Activated T-helper 1 cell treated with anti-CD3 and anti-CD28 coated beads, Interleukin-12 subunit alpha, Interleukin-12 subunit beta, Interleukin-2, Interleukin-4 antibody, amounts not matched to agents 30 ng/mL and 10 ng/mL and 1 ng/mL, durations not matched to agents 14 hours and 24 hours and 36 hours (primary cell): ENCODE measurements at regions not wholly inside any gene's neighbourhood (a gene's known extent, or its start where the extent isn't known, plus 50 kb on each side); places are given as distances from the start of the nearest gene placed in this dataset.
"Not testable (repeated sequence)": the region's sequence is repeated elsewhere in the genome, so short reads cannot be mapped to it uniquely, and the experiment has no call there.

Experiments used
- DNase-seq: peaks from one replicate; pipeline ENCODE4 v3.0.0; 2021; ENCODE audit warnings: low spot score
- H3K27ac Mint-ChIP-seq: one replicate; pipeline ENCODE4 v1.8.0; 2021; ENCODE audit warnings: mild to moderate bottlenecking, mixed read lengths
- H3K27me3 Mint-ChIP-seq: one replicate; pipeline ENCODE4 v1.8.0; 2022; ENCODE audit warnings: mild to moderate bottlenecking, moderate library complexity, mixed read lengths; ENCODE audit not compliant: insufficient read depth
- H3K36me3 Mint-ChIP-seq: one replicate; pipeline ENCODE4 v1.8.0; 2021; ENCODE audit warnings: low read depth, mixed read lengths
- H3K4me1 Mint-ChIP-seq: one replicate; pipeline ENCODE4 v1.8.0; 2021; ENCODE audit warnings: low read depth, mixed read lengths
- H3K4me3 Mint-ChIP-seq: one replicate; pipeline ENCODE4 v1.8.0; 2021; ENCODE audit warnings: mild to moderate bottlenecking, moderate library complexity, mixed read lengths
- H3K9me3 Mint-ChIP-seq: one replicate; pipeline ENCODE4 v1.8.0; 2021; ENCODE audit warnings: mixed read lengths
- intact Hi-C: fragments of 100-400 bp; cut with micrococcal nuclease; formaldehyde crosslinking; loops from one replicate; pipeline ENCODE4 v1.15.1; 2024

DNA sequence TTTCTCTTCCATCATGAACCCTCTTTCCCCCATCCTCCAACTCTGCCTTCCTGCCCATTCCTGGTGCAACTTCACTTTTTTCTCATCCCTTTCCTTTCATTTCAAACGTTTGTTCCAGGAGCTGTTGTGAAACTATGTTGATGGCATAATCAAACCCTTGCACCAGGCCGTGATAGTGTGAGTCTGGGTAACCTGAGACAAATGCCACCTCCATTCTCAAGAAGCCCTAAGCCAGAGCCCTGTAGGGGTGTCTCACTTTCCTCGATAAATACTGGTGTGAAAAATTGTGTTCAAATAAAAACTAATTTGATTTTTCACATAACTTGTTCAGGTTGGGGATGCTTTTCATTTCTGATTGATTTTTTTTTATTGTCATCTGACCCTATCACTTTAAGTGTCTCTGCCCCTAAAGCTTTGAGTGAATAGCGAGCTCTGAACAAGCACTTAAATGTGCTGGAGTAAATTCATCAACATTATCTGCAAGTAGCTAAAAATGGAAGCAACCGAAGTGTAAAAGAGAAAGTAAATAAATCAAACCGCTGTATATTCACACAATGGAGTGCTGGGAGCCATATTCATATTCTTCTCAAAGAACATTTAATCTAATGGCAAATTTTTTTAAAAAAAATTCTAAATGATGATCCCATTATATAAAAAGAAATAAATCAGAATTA is 303.1 kb upstream of the CDYL start:
- Mint-ChIP-seq H3K36me3 (no peaks in the 10 kb centered on the region), H3K27me3 (no peaks in the 10 kb centered on the region), H3K4me3 (no peak overlapping the region), H3K4me1 (no peaks in the 10 kb centered on the region), H3K9me3 (peaks cover 19% of the 10 kb centered on the region), H3K27ac (no peak overlapping the region)
- intact Hi-C loops: no loop called here
- no peak for DNase-seq

DNA sequence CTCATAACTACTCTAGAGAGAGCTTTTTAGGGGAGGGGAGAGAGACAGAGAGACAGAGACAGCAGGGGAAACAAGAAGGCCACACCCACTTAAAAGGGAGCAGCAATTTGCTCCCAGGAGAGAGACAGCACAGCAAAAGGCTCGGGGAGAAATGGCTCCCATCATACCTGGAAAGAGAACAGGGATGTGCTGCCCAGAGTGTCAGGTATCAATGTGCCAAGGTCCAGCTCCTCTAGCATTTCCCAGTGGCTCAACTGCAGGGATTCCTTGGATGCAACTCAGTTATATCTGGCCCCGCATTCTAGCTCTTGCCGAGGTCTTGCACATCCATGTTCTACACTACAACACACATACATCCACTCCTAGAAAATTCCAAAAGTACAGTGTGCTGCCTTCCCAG is 304.0 kb upstream of the CDYL start:
- intact Hi-C loops: no loop called here
- H3K9me3 Mint-ChIP-seq: peaks cover 19% of the 10 kb centered on the region
- no peak for DNase-seq

DNA sequence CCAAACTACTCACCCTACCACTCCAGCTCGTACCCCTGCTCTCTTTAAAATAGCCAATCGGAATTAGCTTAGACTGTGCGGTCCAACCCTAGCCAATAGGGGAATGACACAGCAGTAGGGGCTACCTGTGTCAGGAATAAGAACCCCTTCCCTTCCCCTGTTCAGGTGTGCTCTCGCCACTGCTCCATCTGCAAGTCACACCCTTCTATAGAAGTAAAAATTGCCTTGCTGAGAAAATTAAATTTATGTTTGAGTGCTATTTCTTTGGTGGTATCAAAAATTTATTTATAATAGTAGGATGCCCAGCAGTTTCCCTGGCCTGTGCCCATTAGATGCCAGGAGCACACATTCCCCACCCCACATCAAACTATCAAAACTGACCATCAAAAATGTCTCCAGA is 304.7 kb upstream of the CDYL start:
- H3K4me1 Mint-ChIP-seq, H3K36me3 Mint-ChIP-seq, DNase-seq, H3K4me3 Mint-ChIP-seq, H3K27ac Mint-ChIP-seq, H3K27me3 Mint-ChIP-seq, intact Hi-C loops: not testable (repeated sequence)
- peaks cover 19% of the 10 kb centered on the region for H3K9me3 Mint-ChIP-seq

More for the DNA sequence above, 304.0 kb upstream of the CDYL start:
- no peak overlapping the region for H3K4me3 Mint-ChIP-seq
- H3K27me3 Mint-ChIP-seq: no peaks in the 10 kb centered on the region
- H3K36me3 Mint-ChIP-seq: no peaks in the 10 kb centered on the region
- H3K4me1 Mint-ChIP-seq: no peaks in the 10 kb centered on the region
- H3K27ac Mint-ChIP-seq: no peak overlapping the region

DNA sequence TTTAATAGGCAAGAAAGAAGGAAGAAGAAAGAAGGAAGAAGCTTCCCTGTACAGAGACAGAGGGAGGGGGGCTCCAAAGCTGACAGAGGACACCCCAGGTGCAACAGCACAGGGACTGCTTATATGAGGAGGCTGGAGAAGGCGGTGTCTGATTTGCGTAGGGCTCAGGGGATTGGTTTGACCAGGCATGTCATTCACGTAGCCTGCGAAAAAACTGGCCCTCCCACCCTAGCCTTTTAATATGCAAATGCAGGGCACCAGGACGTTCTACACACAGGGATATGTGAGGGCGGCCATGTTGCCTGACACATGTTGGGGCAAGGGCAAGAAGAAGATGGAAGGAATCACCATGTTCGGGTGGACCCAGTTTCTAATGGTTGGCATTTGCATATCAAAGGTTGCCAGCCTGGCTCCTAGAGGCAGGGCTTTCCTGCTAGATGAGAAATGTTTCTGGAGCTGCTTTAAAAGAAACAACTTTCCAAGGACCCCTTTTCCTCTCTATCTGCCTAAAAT is 305.4 kb upstream of the CDYL start:
- DNase-seq: no peak
- intact Hi-C loops: no loop called here
- Mint-ChIP-seq H3K4me3 (no peak overlapping the region), H3K9me3 (peaks cover 19% of the 10 kb centered on the region), H3K36me3 (no peaks in the 10 kb centered on the region), H3K4me1 (no peaks in the 10 kb centered on the region), H3K27me3 (no peaks in the 10 kb centered on the region), H3K27ac (no peak overlapping the region)

DNA sequence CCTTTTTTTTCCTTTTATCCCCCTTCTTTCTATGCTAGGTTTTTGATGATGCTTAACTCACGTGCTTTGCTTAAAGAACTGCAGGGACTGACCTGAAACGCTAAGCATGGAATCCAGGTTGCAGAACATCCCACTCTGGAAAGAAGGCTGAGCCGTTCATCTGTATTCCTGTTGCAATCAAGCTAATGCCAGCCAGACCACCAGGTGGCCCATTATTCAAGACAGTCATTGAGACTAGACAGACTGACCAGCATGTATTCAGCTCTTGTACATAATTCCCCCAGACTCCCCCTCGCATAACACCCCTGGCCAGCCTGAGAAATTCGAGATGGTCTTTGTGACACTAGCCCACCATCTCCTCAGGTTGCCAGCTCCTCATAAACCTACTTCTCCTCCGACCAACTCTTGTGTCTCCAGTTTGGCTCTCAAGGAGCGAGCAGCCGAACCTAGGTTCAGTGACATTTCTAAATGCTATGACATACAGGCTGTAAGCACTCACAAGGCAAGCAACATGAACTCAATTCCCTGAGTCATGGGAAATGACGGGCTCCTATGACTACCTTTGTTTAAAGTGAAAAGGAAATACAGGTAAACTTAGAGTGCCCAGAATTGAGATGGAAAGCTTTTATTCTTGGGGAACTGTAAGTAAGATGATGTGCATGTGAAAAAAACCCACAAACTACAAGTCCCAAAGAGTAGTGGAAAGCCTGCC is 309.3 kb upstream of the CDYL start:
- intact Hi-C loops: no loop called here
- H3K27me3 Mint-ChIP-seq: peaks cover 2% of the 10 kb centered on the region
- H3K9me3 Mint-ChIP-seq: peaks cover 15% of the 10 kb centered on the region
- H3K4me3 Mint-ChIP-seq: no peak overlapping the region
- H3K36me3 Mint-ChIP-seq: no peaks in the 10 kb centered on the region
- no peak overlapping the region for H3K27ac Mint-ChIP-seq
- no peaks in the 10 kb centered on the region for H3K4me1 Mint-ChIP-seq
- no peak for DNase-seq

DNA sequence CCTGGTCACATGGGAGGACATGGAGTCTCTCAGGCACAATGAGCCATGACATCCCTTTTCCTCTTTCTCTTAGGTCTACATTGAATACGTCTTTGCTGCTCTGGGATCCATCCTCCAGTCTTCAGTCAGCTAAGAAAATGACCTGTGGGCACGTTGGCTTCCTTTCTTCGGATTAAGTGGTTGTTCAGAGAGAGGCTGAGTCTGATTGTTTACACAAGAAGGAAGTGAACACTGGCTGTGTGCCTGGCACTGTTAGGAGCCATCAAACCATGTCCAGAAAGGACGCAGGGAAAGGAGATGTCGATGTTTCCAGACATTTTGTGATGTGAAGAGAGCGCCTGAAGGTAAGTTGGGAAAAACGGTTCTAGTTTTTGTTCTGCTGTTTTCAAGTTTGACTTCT is 309.9 kb upstream of the CDYL start:
- H3K36me3 Mint-ChIP-seq: no peaks in the 10 kb centered on the region
- H3K27me3 Mint-ChIP-seq: peaks cover 2% of the 10 kb centered on the region
- peaks cover 8% of the 10 kb centered on the region for H3K9me3 Mint-ChIP-seq
- H3K27ac Mint-ChIP-seq: no peak overlapping the region
- H3K4me3 Mint-ChIP-seq: no peak overlapping the region
- no peak for DNase-seq
- H3K4me1 Mint-ChIP-seq: no peaks in the 10 kb centered on the region
- intact Hi-C loops: no loop called here

DNA sequence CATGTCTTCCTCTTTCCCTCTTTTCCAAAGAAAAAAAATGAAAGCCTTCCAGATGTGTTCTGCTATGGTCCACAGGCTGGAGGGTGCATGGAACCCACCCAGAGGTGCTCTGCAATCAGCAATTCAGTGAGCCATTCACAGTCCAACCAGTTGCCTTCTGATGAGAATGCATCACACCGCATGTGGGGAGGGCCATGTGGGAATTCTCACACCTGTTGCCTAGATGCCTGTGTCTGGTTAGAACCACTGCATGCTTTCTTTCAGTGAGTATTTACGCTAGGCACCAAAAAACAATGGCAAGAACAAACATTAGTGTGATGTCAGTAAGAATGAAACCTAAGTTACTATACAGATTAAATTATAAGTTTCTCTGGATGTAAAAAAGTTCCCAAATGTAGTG is 311.6 kb upstream of the CDYL start:
- intact Hi-C loops: no loop called here
- no peak overlapping the region for H3K27ac Mint-ChIP-seq
- no peak overlapping the region for H3K4me3 Mint-ChIP-seq
- H3K9me3 Mint-ChIP-seq: no peaks in the 10 kb centered on the region
- H3K27me3 Mint-ChIP-seq: peaks cover 2% of the 10 kb centered on the region
- H3K36me3 Mint-ChIP-seq: no peaks in the 10 kb centered on the region
- no peaks in the 10 kb centered on the region for H3K4me1 Mint-ChIP-seq
- no peak for DNase-seq

DNA sequence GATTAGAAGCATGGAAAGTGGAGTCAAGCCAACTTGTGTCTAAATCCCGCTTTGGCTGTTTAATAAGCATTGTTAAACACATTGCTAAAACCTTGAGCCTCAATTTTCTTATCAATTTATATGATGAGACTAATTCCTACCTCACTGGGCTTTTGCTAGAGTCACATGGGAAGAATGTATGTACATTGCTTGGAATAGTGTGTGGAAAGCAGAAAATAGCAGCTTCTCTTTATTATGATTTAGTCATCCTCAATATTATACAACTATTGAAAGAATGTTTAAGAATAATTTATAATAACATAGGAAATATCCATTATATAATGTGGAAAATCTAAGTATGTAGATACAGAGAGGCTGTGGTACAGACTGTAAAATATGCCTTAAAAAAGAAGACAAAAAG is 313.0 kb upstream of the CDYL start:
- no peak for DNase-seq
- Mint-ChIP-seq H3K27ac (no peak overlapping the region), H3K9me3 (no peaks in the 10 kb centered on the region)

DNA sequence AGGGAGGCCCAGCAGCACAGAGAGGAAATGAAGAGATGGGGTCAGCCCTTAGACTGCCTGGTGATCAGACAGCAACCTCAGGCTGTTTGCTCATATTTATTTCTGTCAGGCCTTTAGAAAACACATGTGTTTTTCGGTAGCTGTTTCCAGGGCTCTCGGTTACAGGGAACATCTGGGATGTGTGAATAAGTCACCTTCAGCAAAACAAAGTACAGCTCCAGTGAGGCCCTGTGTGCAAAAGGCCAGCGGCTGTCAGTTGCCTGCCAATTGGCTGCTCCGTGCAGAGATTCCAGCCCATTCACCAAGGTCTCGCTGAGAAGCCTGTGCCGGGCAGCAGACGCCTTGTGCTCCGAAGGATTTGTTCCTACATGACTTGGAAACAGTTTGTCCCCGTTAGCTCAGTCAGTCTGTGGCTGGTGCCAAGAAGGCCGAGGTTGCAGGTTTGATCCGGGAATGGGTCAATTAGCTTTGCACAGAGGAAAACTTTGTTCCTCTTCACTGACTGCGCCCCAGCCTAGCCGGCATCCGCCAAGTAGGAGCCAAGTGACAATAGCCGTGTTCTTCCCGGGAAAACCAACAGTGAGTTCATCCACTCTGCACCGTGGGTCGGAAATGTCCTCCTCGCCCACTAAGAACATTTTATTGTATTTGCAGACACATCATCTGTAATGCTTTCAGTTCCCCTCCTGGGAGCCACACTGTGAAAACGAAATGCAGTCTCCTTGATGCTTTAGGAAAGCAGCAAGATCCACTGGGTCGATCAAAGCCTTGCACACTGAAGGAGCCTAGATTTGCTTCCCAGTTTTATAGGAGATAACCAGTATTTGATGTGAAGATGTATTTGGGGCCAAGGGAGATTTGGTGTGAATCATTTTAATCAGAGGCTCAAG is 315.4 kb upstream of the CDYL start:
- Mint-ChIP-seq H3K4me1 (no peaks in the 10 kb centered on the region), H3K27ac (no peak overlapping the region), H3K27me3 (peaks cover 2% of the 10 kb centered on the region), H3K4me3 (no peak overlapping the region), H3K9me3 (no peaks in the 10 kb centered on the region), H3K36me3 (no peaks in the 10 kb centered on the region)
- DNase-seq: no peak
- intact Hi-C loops: no loop called here

More for the DNA sequence above, 313.0 kb upstream of the CDYL start:
- intact Hi-C loops: no loop called here
- Mint-ChIP-seq H3K4me3 (no peak overlapping the region), H3K27me3 (peaks cover 2% of the 10 kb centered on the region), H3K36me3 (no peaks in the 10 kb centered on the region), H3K4me1 (no peaks in the 10 kb centered on the region)

DNA sequence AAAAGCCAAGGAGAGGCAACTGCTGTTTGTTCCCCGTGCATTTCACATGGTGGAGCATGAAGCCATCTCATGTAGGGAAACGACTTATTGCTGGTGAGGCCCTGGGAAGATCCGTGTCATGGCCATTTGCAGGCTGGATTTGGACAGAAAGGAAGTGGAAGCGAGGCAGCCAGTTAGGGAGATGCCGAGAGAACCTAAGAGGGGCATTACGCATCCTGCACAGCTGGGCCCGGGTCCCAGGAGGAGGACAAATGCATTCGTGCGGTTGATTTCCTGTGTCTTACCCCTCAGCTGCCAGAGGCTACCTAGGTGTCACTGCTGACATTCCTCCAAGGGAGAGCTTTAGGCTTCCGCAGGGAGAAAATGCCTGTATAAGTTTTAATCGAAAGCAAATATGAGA is 316.2 kb upstream of the CDYL start:
- no peaks in the 10 kb centered on the region for H3K36me3 Mint-ChIP-seq
- no peaks in the 10 kb centered on the region for H3K9me3 Mint-ChIP-seq
- intact Hi-C loops: no loop called here
- peaks cover 2% of the 10 kb centered on the region for H3K27me3 Mint-ChIP-seq
- no peak overlapping the region for H3K27ac Mint-ChIP-seq
- H3K4me1 Mint-ChIP-seq: no peaks in the 10 kb centered on the region
- no peak overlapping the region for H3K4me3 Mint-ChIP-seq
- DNase-seq: no peak

DNA sequence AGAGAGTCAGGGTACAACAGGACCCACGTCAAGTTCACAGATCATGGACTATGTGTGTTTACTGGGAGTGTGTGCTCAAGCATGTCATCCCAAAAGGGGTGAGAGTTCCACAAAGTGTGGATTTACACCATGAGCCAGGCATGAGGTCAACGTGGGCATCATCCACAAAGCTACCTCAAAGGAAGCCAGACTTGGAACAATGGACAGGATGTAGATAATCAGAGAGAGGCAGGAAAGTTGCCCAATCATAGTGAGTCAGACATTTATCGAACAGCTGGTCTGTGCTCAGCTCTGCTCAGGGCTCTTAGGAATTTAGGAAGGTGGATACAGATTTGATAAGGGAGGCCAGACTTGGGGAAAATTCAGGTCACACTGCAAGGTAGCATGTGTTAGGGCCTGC is 317.2 kb upstream of the CDYL start:
- H3K36me3 Mint-ChIP-seq: no peaks in the 10 kb centered on the region
- H3K27ac Mint-ChIP-seq: peak overlapping the region; percentile 0
- no peaks in the 10 kb centered on the region for H3K9me3 Mint-ChIP-seq
- no peak overlapping the region for H3K4me3 Mint-ChIP-seq
- H3K4me1 Mint-ChIP-seq: no peaks in the 10 kb centered on the region
- no peak for DNase-seq
- peaks cover 2% of the 10 kb centered on the region for H3K27me3 Mint-ChIP-seq
- intact Hi-C loops: no loop called here

DNA sequence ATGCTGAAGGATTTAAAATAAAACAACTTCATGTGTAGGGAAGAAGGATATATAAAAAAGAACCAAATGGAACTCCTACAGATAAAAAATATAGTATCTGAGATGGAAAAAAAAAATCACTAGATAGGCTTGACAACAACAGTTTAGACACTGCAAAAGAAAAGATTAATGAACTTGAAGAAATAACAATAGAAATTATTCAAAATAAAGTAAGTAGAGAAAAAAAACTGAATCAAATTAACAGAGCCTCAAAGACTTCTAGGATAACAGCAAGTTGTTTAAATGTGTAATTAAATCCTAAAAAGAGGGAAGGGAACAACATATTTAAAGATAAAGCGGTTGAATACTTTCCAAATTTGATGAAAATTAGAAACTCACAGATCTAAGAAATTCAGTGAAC is 316.3 kb upstream of the ECI2 start:
- no peaks in the 10 kb centered on the region for H3K27me3 Mint-ChIP-seq
- intact Hi-C loops: no loop called here
- no peaks in the 10 kb centered on the region for H3K4me1 Mint-ChIP-seq
- DNase-seq: no peak
- no peak overlapping the region for H3K4me3 Mint-ChIP-seq
- no peaks in the 10 kb centered on the region for H3K36me3 Mint-ChIP-seq
- no peak overlapping the region for H3K27ac Mint-ChIP-seq
- peaks cover 4% of the 10 kb centered on the region for H3K9me3 Mint-ChIP-seq

DNA sequence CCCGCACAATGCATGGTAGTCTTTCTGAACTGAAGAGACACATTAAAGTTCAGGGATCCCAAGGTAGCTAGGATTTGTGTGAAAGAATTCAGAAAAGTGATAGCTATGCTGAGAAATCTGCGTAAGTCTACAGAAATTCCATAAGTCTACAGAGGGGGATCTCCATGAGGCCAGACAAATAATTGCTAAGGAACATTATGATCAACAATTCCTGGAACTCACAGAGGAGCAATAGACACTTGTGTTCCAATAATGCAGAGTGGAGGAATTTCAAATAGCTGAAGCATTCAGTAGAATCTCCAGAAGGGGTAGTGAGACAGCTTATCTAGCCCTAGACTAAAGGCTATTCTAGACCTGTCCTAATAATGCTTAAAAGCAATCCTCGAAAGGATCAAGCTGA is 315.7 kb upstream of the ECI2 start:
- no peaks in the 10 kb centered on the region for H3K36me3 Mint-ChIP-seq
- H3K27me3 Mint-ChIP-seq: no peaks in the 10 kb centered on the region
- no peak for DNase-seq
- no peak overlapping the region for H3K4me3 Mint-ChIP-seq
- intact Hi-C loops: no loop called here
- H3K9me3 Mint-ChIP-seq: peaks cover 4% of the 10 kb centered on the region
- no peaks in the 10 kb centered on the region for H3K4me1 Mint-ChIP-seq
- H3K27ac Mint-ChIP-seq: no peak overlapping the region
